22Rv1 (cell line): ENCODE measurements at regions not wholly inside any gene's neighbourhood (a gene's known extent, or its start where the extent isn't known, plus 50 kb on each side); places are given as distances from the start of the nearest gene placed in this dataset.

Source experiments
- CTCF ChIP-seq: fragments of 450-650 bp; IDR thresholded peaks from 2 replicates; pipeline ENCODE4 v1.5.1; 2017; ENCODE audit warnings: mild to moderate bottlenecking
- ZFX ChIP-seq: fragments of 450-650 bp; IDR thresholded peaks from 2 replicates; pipeline ENCODE4 v1.6.1; 2017; ENCODE audit warnings: antibody characterized with exemption, borderline replicate concordance

- no peak for TF ChIP-seq ZFX
- TF ChIP-seq CTCF, result no peak
These were observed 198.0 kb upstream of the LEF1 start for GRCh38 chr4:108366716-108367115.
